Fibroblast of peridontal ligament (primary cell): ENCODE measurements at regions not wholly inside any gene's neighbourhood (a gene's known extent, or its start where the extent isn't known, plus 50 kb on each side); places are given as distances from the start of the nearest gene placed in this dataset.
"Not testable (repeated sequence)": the region's sequence is repeated elsewhere in the genome, so short reads cannot be mapped to it uniquely, and the experiment has no call there.

ENCODE experiments used
- DNase-seq: peaks from one replicate; pipeline ENCODE4 v3.0.0-alpha.2; 2010; ENCODE audit errors: extremely low read depth

- DNase-seq, result no peak
Observed at GRCh38 chr5:9733486-9733885, 103.3 kb upstream of the TAS2R1 start.

- no peak for DNase-seq
Observed at GRCh38 chr5:9731159-9731558, 101.0 kb upstream of the TAS2R1 start.

GRCh38 chr5:9728261-9728660 lies 98.1 kb upstream of the TAS2R1 start:
- DNase-seq, result no peak

GRCh38 chr5:9726931-9727330 lies 96.8 kb upstream of the TAS2R1 start:
- no peak for DNase-seq

GRCh38 chr5:9725265-9725664 lies 95.1 kb upstream of the TAS2R1 start:
- not testable (repeated sequence) for DNase-seq

GRCh38 chr5:9724707-9725106 lies 94.6 kb upstream of the TAS2R1 start:
- DNase-seq, result no peak

GRCh38 chr5:9722601-9723180 lies 92.5 kb upstream of the TAS2R1 start:
- DNase-seq, result no peak

GRCh38 chr5:9721161-9721560 lies 91.0 kb upstream of the TAS2R1 start:
- no peak for DNase-seq

- no peak for DNase-seq
Observed at GRCh38 chr5:9720361-9720760, 90.2 kb upstream of the TAS2R1 start.

- DNase-seq, result peak; percentile 49
Observed at GRCh38 chr5:9716838-9717281, 86.7 kb upstream of the TAS2R1 start.

- DNase-seq, result peak; percentile 78
Observed at GRCh38 chr5:9715891-9716335, 85.8 kb upstream of the TAS2R1 start.

GRCh38 chr5:9713959-9714586 lies 83.9 kb upstream of the TAS2R1 start:
- no peak for DNase-seq

- peak; percentile 22 for DNase-seq
Observed at GRCh38 chr5:9713356-9713755, 83.2 kb upstream of the TAS2R1 start.

- DNase-seq, result no peak
Observed at GRCh38 chr5:9712911-9713310, 82.8 kb upstream of the TAS2R1 start.

- DNase-seq, result peak; percentile 83
Observed at GRCh38 chr5:9712506-9712905, 82.4 kb upstream of the TAS2R1 start.

- no peak for DNase-seq
Observed at GRCh38 chr5:9710069-9710468, 79.9 kb upstream of the TAS2R1 start.

GRCh38 chr5:9707732-9708462 lies 77.7 kb upstream of the TAS2R1 start:
- no peak for DNase-seq

GRCh38 chr5:9699681-9700080 lies 69.5 kb upstream of the TAS2R1 start:
- peak; percentile 27 for DNase-seq

GRCh38 chr5:9698841-9699240 lies 68.7 kb upstream of the TAS2R1 start:
- DNase-seq, result peak; percentile 27

- DNase-seq, result peak; percentile 59
Observed at GRCh38 chr5:9698125-9698826, 68.1 kb upstream of the TAS2R1 start.

GRCh38 chr5:9692576-9692975 lies 62.4 kb upstream of the TAS2R1 start:
- no peak for DNase-seq

GRCh38 chr5:9691261-9691660 lies 61.1 kb upstream of the TAS2R1 start:
- DNase-seq, result no peak
